Common myeloid progenitor, CD34-positive (primary cell): ENCODE measurements at regions not wholly inside any gene's neighbourhood (a gene's known extent, or its start where the extent isn't known, plus 50 kb on each side); places are given as distances from the start of the nearest gene placed in this dataset.
"Not testable (repeated sequence)": the region's sequence is repeated elsewhere in the genome, so short reads cannot be mapped to it uniquely, and the experiment has no call there.

ENCODE experiments used
- CTCF ChIA-PET: fragments of 350-600 bp; sonication (Branson Sonifier 250); formaldehyde crosslinking; loops from one replicate; lab custom pipeline; 2021; ENCODE audit warnings: antibody characterized with exemption; lab: Charles Lee
- POLR2A ChIA-PET: fragments of 350-600 bp; sonication (Branson Sonifier 250); formaldehyde crosslinking; loops from one replicate; lab custom pipeline; 2021; ENCODE audit warnings: antibody characterized with exemption; lab: Charles Lee
- DNase-seq, 3 donors: peaks; one replicate each; pipeline versions ENCODE4 v3.0.0 to v3.0.0-alpha.2; 2013
- H3K27ac ChIP-seq, 2 experiments: 1 replicate in 1 of 2; 2 replicates in 1 of 2; pipeline ENCODE4 v1.7.0; 2013; ENCODE audit warnings: inconsistent platforms in 2 of 2, low read length in 2 of 2, mild to moderate bottlenecking in 2 of 2, low read depth in 1 of 2, moderate library complexity in 1 of 2; ENCODE audit not compliant: severe bottlenecking in 2 of 2, insufficient read depth in 1 of 2, poor library complexity in 1 of 2
- H3K27me3 ChIP-seq, 5 experiments: replicated peaks in 2 of 5; 1 replicate in 3 of 5; 2 replicates in 2 of 5; pipeline versions ENCODE4 v1.6.1 to v1.7.0; 2013; ENCODE audit warnings: low read length in 4 of 5, mild to moderate bottlenecking in 2 of 5, moderate library complexity in 2 of 5, inconsistent platforms in 1 of 5; ENCODE audit not compliant: insufficient read depth in 5 of 5, control insufficient read depth in 4 of 5
- H3K36me3 ChIP-seq, 4 experiments: 1 replicate in 2 of 4; 2 replicates in 2 of 4; pipeline versions ENCODE4 v1.6.1 to v1.7.0; 2013; ENCODE audit warnings: low read length in 3 of 4, control low read depth in 1 of 4, mild to moderate bottlenecking in 1 of 4; ENCODE audit not compliant: control insufficient read depth in 4 of 4, insufficient read depth in 4 of 4
- H3K4me1 ChIP-seq, 4 experiments: 1 replicate in 3 of 4; 2 replicates in 1 of 4; pipeline versions ENCODE4 v1.6.1 to v1.7.1; 2013; ENCODE audit warnings: low read length in 3 of 4, mild to moderate bottlenecking in 3 of 4, control low read depth in 1 of 4, inconsistent platforms in 1 of 4, moderate library complexity in 1 of 4; ENCODE audit not compliant: control insufficient read depth in 4 of 4, insufficient read depth in 4 of 4; ENCODE audit errors: control extremely low read depth in 1 of 4
- H3K4me3 ChIP-seq, 7 experiments: 1 replicate in 4 of 7; 2 replicates in 3 of 7; pipeline versions ENCODE4 v1.5.1 to v1.7.0; 2013; ENCODE audit warnings: mild to moderate bottlenecking in 7 of 7, low read length in 6 of 7, moderate library complexity in 6 of 7, inconsistent platforms in 2 of 7, low read depth in 2 of 7, control low read depth in 1 of 7; ENCODE audit not compliant: insufficient read depth in 4 of 7, control insufficient read depth in 1 of 7; ENCODE audit errors: extremely low read depth in 1 of 7
- H3K9me3 ChIP-seq, 5 experiments: 1 replicate in 4 of 5; 2 replicates in 1 of 5; pipeline versions ENCODE4 v1.6.1 to v1.7.1; 2013; ENCODE audit warnings: low read length in 4 of 5, mild to moderate bottlenecking in 2 of 5, inconsistent platforms in 1 of 5, low read depth in 1 of 5, moderate library complexity in 1 of 5; ENCODE audit not compliant: control insufficient read depth in 4 of 5, insufficient read depth in 2 of 5; ENCODE audit errors: control extremely low read depth in 1 of 5
- WGBS: methylation state at CpG from one replicate; pipeline ENCODE4 v1.1.5; 2013; ENCODE audit not compliant: insufficient coverage; 5-methylcytosine and 5-hydroxymethylcytosine counted together

GRCh38 chr6:164612751-164613150 is 696.7 kb downstream of the C6orf118 start:
- Histone ChIP-seq H3K4me1 (no peaks in the 10 kb centered on the region), H3K9me3 (no peaks in the 10 kb centered on the region), H3K27ac (no peak overlapping the region), H3K4me3 (no peak overlapping the region), H3K27me3 (no peaks in the 10 kb centered on the region), H3K36me3 (no peaks in the 10 kb centered on the region)
- DNase-seq = no peak
- ChIA-PET POLR2A (interaction anchor here (0.7 kb wide), 1 partner anchor 58 kb away, joined by 3 read pairs; no protein-coding TSS in a partner anchor), CTCF (no interaction called here)
- 88% methylated on average over 1 of the region's 3 CpGs for WGBS

- H3K4me3 ChIP-seq, CTCF ChIA-PET, H3K27ac ChIP-seq, H3K27me3 ChIP-seq, DNase-seq, H3K9me3 ChIP-seq, H3K36me3 ChIP-seq, POLR2A ChIA-PET, H3K4me1 ChIP-seq: not testable (repeated sequence)
- WGBS = 99% methylated on average over 10 of the region's 15 CpGs
Measured at GRCh38 chr6:164610859-164611258, 698.5 kb downstream of the C6orf118 start.

DNA sequence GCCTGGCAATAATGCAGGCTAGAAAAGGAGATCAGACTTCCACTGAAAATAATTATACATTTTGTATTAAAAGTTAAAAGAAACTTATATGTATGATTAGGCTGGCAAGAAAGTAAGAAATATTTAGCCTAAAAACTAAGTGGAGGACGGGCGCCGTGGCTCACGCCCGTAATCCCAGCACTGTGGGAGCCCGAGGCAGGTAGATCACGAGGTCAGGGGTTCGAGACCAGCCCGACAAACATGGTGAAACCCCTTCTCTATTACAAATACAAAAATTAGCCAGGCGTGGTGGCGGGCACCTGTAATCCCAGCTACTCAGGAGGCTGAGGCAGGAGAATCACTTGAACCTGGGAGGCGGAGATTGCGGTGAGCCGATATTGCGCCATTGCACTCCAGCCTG is 707.0 kb downstream of the C6orf118 start:
- CTCF ChIA-PET, H3K36me3 ChIP-seq, POLR2A ChIA-PET, H3K27ac ChIP-seq, H3K4me1 ChIP-seq, DNase-seq, H3K9me3 ChIP-seq, H3K4me3 ChIP-seq, H3K27me3 ChIP-seq: not testable (repeated sequence)
- WGBS = 100% methylated on average over 10 of the region's 15 CpGs

- no peak for DNase-seq
- Histone ChIP-seq H3K27ac (no peak overlapping the region), H3K36me3 (no peaks in the 10 kb centered on the region), H3K9me3 (peaks cover 0 to 11% (median 3%) of the 10 kb centered on the region in 5 experiments), H3K4me3 (no peak overlapping the region), H3K4me1 (no peaks in the 10 kb centered on the region), H3K27me3 (no peaks in the 10 kb centered on the region)
- ChIA-PET CTCF (no interaction called here), POLR2A (no interaction called here)
- WGBS = 62% methylated on average over 4 of the region's 4 CpGs
Measured at GRCh38 chr6:164581563-164581962, 727.8 kb downstream of the C6orf118 start.

- DNase-seq = no peak
- POLR2A ChIA-PET = no interaction called here
- H3K27ac ChIP-seq = no peak overlapping the region
- no peaks in the 10 kb centered on the region for H3K36me3 ChIP-seq
- no peak overlapping the region for H3K4me3 ChIP-seq
- no peaks in the 10 kb centered on the region for H3K4me1 ChIP-seq
- 71% methylated on average over 1 of the region's 3 CpGs for WGBS
- H3K9me3 ChIP-seq = peaks cover 0 to 11% (median 3%) of the 10 kb centered on the region in 5 experiments
- no peaks in the 10 kb centered on the region for H3K27me3 ChIP-seq
- CTCF ChIA-PET = no interaction called here
Measured at GRCh38 chr6:164579035-164579434, 730.4 kb downstream of the C6orf118 start.

- Histone ChIP-seq H3K27me3 (no peaks in the 10 kb centered on the region), H3K4me3 (no peak overlapping the region), H3K4me1 (no peaks in the 10 kb centered on the region), H3K27ac (no peak overlapping the region), H3K9me3 (peaks cover 0 to 11% (median 3%) of the 10 kb centered on the region in 5 experiments), H3K36me3 (no peaks in the 10 kb centered on the region)
- CTCF ChIA-PET = no interaction called here
- DNase-seq = no peak
- WGBS = no CpG with 5 or more reads among the region's 3 CpGs
- POLR2A ChIA-PET = no interaction called here
Measured at GRCh38 chr6:164578616-164579015, 730.8 kb downstream of the C6orf118 start.

- CTCF ChIA-PET = no interaction called here
- POLR2A ChIA-PET = no interaction called here
- no peak overlapping the region for H3K4me3 ChIP-seq
- H3K9me3 ChIP-seq = peaks cover 0 to 2% (median 0%) of the 10 kb centered on the region in 5 experiments
- no peaks in the 10 kb centered on the region for H3K4me1 ChIP-seq
- no peak for DNase-seq
- 86% methylated on average over 6 of the region's 6 CpGs for WGBS
- H3K27ac ChIP-seq = no peak overlapping the region
- no peaks in the 10 kb centered on the region for H3K27me3 ChIP-seq
- H3K36me3 ChIP-seq = no peaks in the 10 kb centered on the region
Measured at GRCh38 chr6:164570801-164571200, 738.6 kb downstream of the C6orf118 start.
